Sigmoid colon (tissue), 6 donors: ENCODE measurements at regions not wholly inside any gene's neighbourhood (a gene's known extent, or its start where the extent isn't known, plus 50 kb on each side); places are given as distances from the start of the nearest gene placed in this dataset.

Experiments
- DNase-seq: peaks from one replicate; pipeline ENCODE4 v3.0.0-alpha.2; 2019
- H3K27ac ChIP-seq, 4 donors: fragments of 200-600 bp; sonication (generic); one replicate each; pipeline ENCODE4 v1.5.1; 2016 to 2019; ENCODE audit warnings: mild to moderate bottlenecking in 1 of 4
- H3K27me3 ChIP-seq, 3 donors: fragments of 200-600 bp; sonication (generic); one replicate each; pipeline ENCODE4 v1.5.1; 2019; ENCODE audit warnings: mild to moderate bottlenecking in 1 of 3
- H3K36me3 ChIP-seq, 4 donors: fragments of 200-600 bp; sonication (generic); one replicate each; pipeline ENCODE4 v1.5.1; 2016 to 2019
- H3K4me1 ChIP-seq, 4 donors: fragments of 200-600 bp; sonication (generic); one replicate each; pipeline ENCODE4 v1.5.1; 2017 to 2019
- H3K4me3 ChIP-seq, 4 donors: fragments of 200-600 bp; sonication (generic); one replicate each; pipeline ENCODE4 v1.5.1; 2017 to 2019; ENCODE audit warnings: mild to moderate bottlenecking in 2 of 4, moderate library complexity in 1 of 4
- H3K9me3 ChIP-seq, 4 donors: fragments of 200-600 bp in 3 of 4; sonication (generic) in 3 of 4; one replicate each; pipeline versions ENCODE4 v1.5.1 to v1.6.1; 2013 to 2019
- CTCF ChIP-seq, 4 experiments: fragments of 450-650 bp in 3 of 4; fragments of 200-600 bp in 1 of 4; IDR thresholded peaks; one replicate each; pipeline ENCODE4 v1.5.1; 2016 to 2019; ENCODE audit warnings: antibody characterized with exemption in 4 of 4, mild to moderate bottlenecking in 3 of 4, moderate library complexity in 2 of 4
- EP300 ChIP-seq, 4 donors: sonication (generic); formaldehyde crosslinking; IDR thresholded peaks; one replicate each; pipeline ENCODE4 v1.6.1; 2017; ENCODE audit warnings: antibody characterized with exemption in 4 of 4
- POLR2A ChIP-seq, 2 donors: fragments of 450-650 bp; IDR thresholded peaks; one replicate each; pipeline ENCODE4 v1.6.1; 2016; ENCODE audit warnings: antibody characterized with exemption in 2 of 2, mild to moderate bottlenecking in 2 of 2, moderate library complexity in 2 of 2
- POLR2AphosphoS5 ChIP-seq, 4 donors: sonication (generic); formaldehyde crosslinking; IDR thresholded peaks; one replicate each; pipeline ENCODE4 v1.6.1; 2017; ENCODE audit warnings: antibody characterized with exemption in 4 of 4
- WGBS, 2 donors: extraction: QIAGEN DNeasy Blood & Tissue Kit; methylation state at CpG; one replicate each; pipeline ENCODE4 v1.1.7; 2013; 5-methylcytosine and 5-hydroxymethylcytosine counted together
- intact Hi-C: fragments of 100-400 bp; cut with DNase I; formaldehyde crosslinking; loops from one replicate; pipeline ENCODE4 v1.15.1; 2023
- donor health status: healthy with polysubstance abuse.
- donor health status: healthy.

GRCh38 chr1:58045094-58045705, 501.3 kb downstream of the OMA1 start:
- Histone ChIP-seq H3K4me3 (no peak overlapping the region), H3K27me3 (no peaks in the 10 kb centered on the region), H3K27ac (no peak overlapping the region), H3K4me1 (no peaks in the 10 kb centered on the region), H3K36me3 (no peaks in the 10 kb centered on the region), H3K9me3 (no peaks in the 10 kb centered on the region)
- no peak for DNase-seq
- intact Hi-C loops = loop anchor here (5.0 kb wide), 1 partner anchor 1213 kb away; no protein-coding TSS in a partner anchor
- 84 to 91% methylated on average over 15 of the region's 15 CpGs for WGBS, 2 donors
- no peak for TF ChIP-seq POLR2A (IDR thresholded peaks at IDR 0.05)
- no peak for TF ChIP-seq POLR2AphosphoS5 (IDR thresholded peaks at IDR 0.05)
- no peak for TF ChIP-seq CTCF (IDR thresholded peaks at IDR 0.05)
- no peak for TF ChIP-seq EP300 (IDR thresholded peaks at IDR 0.05)

- intact Hi-C loops = no loop called here
- no peaks in the 10 kb centered on the region for H3K36me3 ChIP-seq
- H3K9me3 ChIP-seq = no peaks in the 10 kb centered on the region
- no peaks in the 10 kb centered on the region for H3K4me1 ChIP-seq
- 36 to 65% methylated on average over 2 of the region's 2 CpGs for WGBS, 2 donors
- H3K4me3 ChIP-seq = no peak overlapping the region
- no peak for TF ChIP-seq EP300 (IDR thresholded peaks at IDR 0.05)
- no peak for TF ChIP-seq CTCF (IDR thresholded peaks at IDR 0.05)
- TF ChIP-seq POLR2A (IDR thresholded peaks at IDR 0.05) = no peak
- no peak for TF ChIP-seq POLR2AphosphoS5 (IDR thresholded peaks at IDR 0.05)
- H3K27me3 ChIP-seq = no peaks in the 10 kb centered on the region
- no peak overlapping the region for H3K27ac ChIP-seq
- no peak for DNase-seq
Measured at GRCh38 chr1:58041621-58042020, 504.9 kb downstream of the OMA1 start.

- no peaks in the 10 kb centered on the region for H3K36me3 ChIP-seq
- no peak overlapping the region for H3K27ac ChIP-seq
- H3K4me1 ChIP-seq = no peaks in the 10 kb centered on the region
- intact Hi-C loops = no loop called here
- no peak for TF ChIP-seq POLR2A (IDR thresholded peaks at IDR 0.05)
- no peak for TF ChIP-seq EP300 (IDR thresholded peaks at IDR 0.05)
- TF ChIP-seq CTCF (IDR thresholded peaks at IDR 0.05) = no peak
- TF ChIP-seq POLR2AphosphoS5 (IDR thresholded peaks at IDR 0.05) = no peak
- no peak for DNase-seq
- no peaks in the 10 kb centered on the region for H3K27me3 ChIP-seq
- WGBS, 2 donors = 89 to 93% methylated on average over 3 of the region's 3 CpGs
- no peak overlapping the region for H3K4me3 ChIP-seq
- no peaks in the 10 kb centered on the region for H3K9me3 ChIP-seq
Measured at GRCh38 chr1:58038574-58038973, 508.0 kb downstream of the OMA1 start.

GRCh38 chr1:58035523-58035922, 511.0 kb downstream of the OMA1 start:
- 57 to 60% methylated on average over 2 of the region's 2 CpGs for WGBS, 2 donors
- no peaks in the 10 kb centered on the region for H3K36me3 ChIP-seq
- no peaks in the 10 kb centered on the region for H3K27me3 ChIP-seq
- H3K27ac ChIP-seq = no peak overlapping the region
- DNase-seq = no peak
- no peaks in the 10 kb centered on the region for H3K9me3 ChIP-seq
- no peak for TF ChIP-seq CTCF (IDR thresholded peaks at IDR 0.05)
- TF ChIP-seq POLR2AphosphoS5 (IDR thresholded peaks at IDR 0.05) = no peak
- no peak for TF ChIP-seq POLR2A (IDR thresholded peaks at IDR 0.05)
- no peak for TF ChIP-seq EP300 (IDR thresholded peaks at IDR 0.05)
- intact Hi-C loops = no loop called here
- H3K4me1 ChIP-seq = no peaks in the 10 kb centered on the region
- H3K4me3 ChIP-seq = no peak overlapping the region

- no peak for DNase-seq
- Histone ChIP-seq H3K36me3 (no peaks in the 10 kb centered on the region), H3K27me3 (no peaks in the 10 kb centered on the region), H3K9me3 (no peaks in the 10 kb centered on the region), H3K4me1 (no peaks in the 10 kb centered on the region), H3K27ac (no peak overlapping the region), H3K4me3 (no peak overlapping the region)
- intact Hi-C loops = no loop called here
- WGBS, 2 donors = 21 to 41% methylated on average over 2 of the region's 2 CpGs
- TF ChIP-seq EP300 (IDR thresholded peaks at IDR 0.05) (no peak), POLR2A (IDR thresholded peaks at IDR 0.05) (no peak), CTCF (IDR thresholded peaks at IDR 0.05) (no peak), POLR2AphosphoS5 (IDR thresholded peaks at IDR 0.05) (no peak)
Measured at GRCh38 chr1:58033311-58033710, 513.2 kb downstream of the OMA1 start.
